ENCODE measurements at regions not wholly inside any gene's neighbourhood (a gene's known extent, or its start where the extent isn't known, plus 50 kb on each side); places are given as distances from the start of the nearest gene placed in this dataset.

GRCh38 chr2:12821656-12822055, 104.9 kb downstream of the TRIB2 start:
- Histone ChIP-seq H3K9ac (no peak overlapping the region), H3K4me1 (peaks cover 4% of the 10 kb centered on the region), H3K27me3 (no peaks in the 10 kb centered on the region), H3K9me3 (ENCODE audit: low read depth) (no peaks in the 10 kb centered on the region), H3K36me3 (no peaks in the 10 kb centered on the region), H3K27ac (no peak overlapping the region), H4K20me1 (ENCODE audit: low read depth) (no peaks in the 10 kb centered on the region), H3K4me2 (no peak overlapping the region), H3K79me2 (ENCODE audit: low read depth) (no peaks in the 10 kb centered on the region), H3K4me3 (no peak overlapping the region), H3F3A (ENCODE audit: low read depth) (no peaks in the 10 kb centered on the region), H2AFZ (replicated peaks) (no peak overlapping the region)
- Mint-ChIP-seq H3K4me3 (no peak overlapping the region), H3K27me3 (ENCODE audit: insufficient read depth, low read depth) (peaks cover 6% of the 10 kb centered on the region), H3K9me3 (no peaks in the 10 kb centered on the region), H3K4me1 (peaks cover 28% of the 10 kb centered on the region), H3K27ac (no peak overlapping the region), H3K36me3 (no peaks in the 10 kb centered on the region)
- DNase-seq (ENCODE audit: low spot score), result no peak
- no peak for TF ChIP-seq EZH2phosphoT487 (IDR thresholded peaks at IDR 0.05)
- TF ChIP-seq, protein P1, sequence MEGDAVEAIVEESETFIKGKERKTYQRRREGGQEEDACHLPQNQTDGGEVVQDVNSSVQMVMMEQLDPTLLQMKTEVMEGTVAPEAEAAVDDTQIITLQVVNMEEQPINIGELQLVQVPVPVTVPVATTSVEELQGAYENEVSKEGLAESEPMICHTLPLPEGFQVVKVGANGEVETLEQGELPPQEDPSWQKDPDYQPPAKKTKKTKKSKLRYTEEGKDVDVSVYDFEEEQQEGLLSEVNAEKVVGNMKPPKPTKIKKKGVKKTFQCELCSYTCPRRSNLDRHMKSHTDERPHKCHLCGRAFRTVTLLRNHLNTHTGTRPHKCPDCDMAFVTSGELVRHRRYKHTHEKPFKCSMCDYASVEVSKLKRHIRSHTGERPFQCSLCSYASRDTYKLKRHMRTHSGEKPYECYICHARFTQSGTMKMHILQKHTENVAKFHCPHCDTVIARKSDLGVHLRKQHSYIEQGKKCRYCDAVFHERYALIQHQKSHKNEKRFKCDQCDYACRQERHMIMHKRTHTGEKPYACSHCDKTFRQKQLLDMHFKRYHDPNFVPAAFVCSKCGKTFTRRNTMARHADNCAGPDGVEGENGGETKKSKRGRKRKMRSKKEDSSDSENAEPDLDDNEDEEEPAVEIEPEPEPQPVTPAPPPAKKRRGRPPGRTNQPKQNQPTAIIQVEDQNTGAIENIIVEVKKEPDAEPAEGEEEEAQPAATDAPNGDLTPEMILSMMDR (IDR thresholded peaks at IDR 0.05), result no peak
- TF ChIP-seq EZH2 (IDR thresholded peaks at IDR 0.05), result no peak

DNA sequence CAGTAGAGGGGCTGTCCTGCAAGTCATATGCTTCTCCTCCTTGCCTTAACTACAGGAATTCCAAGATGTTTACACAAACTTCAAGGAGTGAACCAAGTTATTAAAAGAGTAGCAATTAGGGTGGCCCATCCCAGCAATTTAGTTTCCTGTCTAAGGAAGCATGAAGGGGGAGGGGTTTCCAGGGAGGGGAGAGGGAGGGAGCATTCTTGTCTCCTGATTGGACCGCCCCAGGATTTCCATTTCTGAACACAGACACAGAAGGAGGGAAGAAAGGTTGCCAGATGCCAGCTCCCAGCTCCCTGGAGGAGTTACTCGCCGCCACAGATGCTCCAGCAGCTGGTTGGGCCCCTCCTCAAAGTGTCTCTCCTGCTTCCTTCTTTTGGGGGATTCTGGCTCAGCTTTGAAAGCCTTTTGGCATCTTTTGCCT, 107.6 kb downstream of the TRIB2 start:
- Histone ChIP-seq H3K9ac (no peak overlapping the region), H3K4me2 (no peak overlapping the region), H3K4me3 (no peak overlapping the region), H4K20me1 (ENCODE audit: low read depth) (no peaks in the 10 kb centered on the region), H3K79me2 (ENCODE audit: low read depth) (no peaks in the 10 kb centered on the region), H3K4me1 (peaks cover 4% of the 10 kb centered on the region), H3F3A (ENCODE audit: low read depth) (no peaks in the 10 kb centered on the region), H3K27me3 (no peaks in the 10 kb centered on the region), H2AFZ (replicated peaks) (peak overlapping the region; percentile 68), H3K9me3 (ENCODE audit: low read depth) (no peaks in the 10 kb centered on the region), H3K27ac (no peak overlapping the region), H3K36me3 (no peaks in the 10 kb centered on the region)
- no peak overlapping the region for H3K4me3 Mint-ChIP-seq
- peak overlapping the region; percentile 64 for H3K27ac Mint-ChIP-seq
- no peaks in the 10 kb centered on the region for H3K36me3 Mint-ChIP-seq
- TF ChIP-seq, protein P1 (IDR thresholded peaks at IDR 0.05), result no peak
- TF ChIP-seq EZH2phosphoT487 (IDR thresholded peaks at IDR 0.05) (no peak), EZH2 (IDR thresholded peaks at IDR 0.05) (no peak)
- H3K4me1 Mint-ChIP-seq, result peaks cover 28% of the 10 kb centered on the region
- H3K27me3 Mint-ChIP-seq (ENCODE audit: insufficient read depth, low read depth), result peaks cover 12% of the 10 kb centered on the region
- peak; percentile 11 for DNase-seq (ENCODE audit: low spot score)
- H3K9me3 Mint-ChIP-seq, result no peaks in the 10 kb centered on the region

GRCh38 chr2:12824778-12825379, 108.1 kb downstream of the TRIB2 start:
- no peak for DNase-seq (ENCODE audit: low spot score)
- Histone ChIP-seq H3K4me3 (no peak overlapping the region), H4K20me1 (ENCODE audit: low read depth) (no peaks in the 10 kb centered on the region), H3K9me3 (ENCODE audit: low read depth) (no peaks in the 10 kb centered on the region), H3F3A (ENCODE audit: low read depth) (no peaks in the 10 kb centered on the region), H2AFZ (replicated peaks) (peak overlapping the region; percentile 68), H3K27me3 (no peaks in the 10 kb centered on the region), H3K4me2 (no peak overlapping the region), H3K4me1 (peaks cover 4% of the 10 kb centered on the region), H3K36me3 (no peaks in the 10 kb centered on the region), H3K9ac (no peak overlapping the region), H3K79me2 (ENCODE audit: low read depth) (no peaks in the 10 kb centered on the region), H3K27ac (no peak overlapping the region)
- no peaks in the 10 kb centered on the region for H3K36me3 Mint-ChIP-seq
- H3K27me3 Mint-ChIP-seq (ENCODE audit: insufficient read depth, low read depth), result peaks cover 12% of the 10 kb centered on the region
- no peaks in the 10 kb centered on the region for H3K9me3 Mint-ChIP-seq
- peak overlapping the region; percentile 64 for H3K27ac Mint-ChIP-seq
- H3K4me1 Mint-ChIP-seq, result peaks cover 32% of the 10 kb centered on the region
- TF ChIP-seq EZH2 (IDR thresholded peaks at IDR 0.05), result no peak
- H3K4me3 Mint-ChIP-seq, result no peak overlapping the region

GRCh38 chr2:12826781-12827180, 110.0 kb downstream of the TRIB2 start:
- no peaks in the 10 kb centered on the region for H3F3A ChIP-seq (ENCODE audit: low read depth)
- no peaks in the 10 kb centered on the region for H3K36me3 Mint-ChIP-seq
- H3K4me3 Mint-ChIP-seq, result no peak overlapping the region
- no peak overlapping the region for H3K27ac ChIP-seq
- DNase-seq (ENCODE audit: low spot score), result no peak
- H3K79me2 ChIP-seq (ENCODE audit: low read depth), result no peaks in the 10 kb centered on the region
- H3K27ac Mint-ChIP-seq, result no peak overlapping the region
- peaks cover 34% of the 10 kb centered on the region for H3K4me1 Mint-ChIP-seq
- H3K27me3 Mint-ChIP-seq (ENCODE audit: insufficient read depth, low read depth), result peaks cover 12% of the 10 kb centered on the region
- H3K9me3 Mint-ChIP-seq, result no peaks in the 10 kb centered on the region
- no peak overlapping the region for H3K9ac ChIP-seq
- H2AFZ ChIP-seq (replicated peaks), result no peak overlapping the region
- no peak for TF ChIP-seq EZH2phosphoT487 (IDR thresholded peaks at IDR 0.05)
- TF ChIP-seq, protein P1 (IDR thresholded peaks at IDR 0.05), result no peak
- no peak for TF ChIP-seq EZH2 (IDR thresholded peaks at IDR 0.05)
- H4K20me1 ChIP-seq (ENCODE audit: low read depth), result no peaks in the 10 kb centered on the region
- H3K27me3 ChIP-seq, result no peaks in the 10 kb centered on the region
- no peaks in the 10 kb centered on the region for H3K36me3 ChIP-seq
- no peak overlapping the region for H3K4me2 ChIP-seq
- no peak overlapping the region for H3K4me3 ChIP-seq
- H3K9me3 ChIP-seq (ENCODE audit: low read depth), result no peaks in the 10 kb centered on the region
- H3K4me1 ChIP-seq, result peaks cover 4% of the 10 kb centered on the region
